Peyer's patch (tissue), 4 donors: ENCODE measurements at regions not wholly inside any gene's neighbourhood (a gene's known extent, or its start where the extent isn't known, plus 50 kb on each side); places are given as distances from the start of the nearest gene placed in this dataset.

Experiments
- POLR2A ChIP-seq, 2 donors: fragments of 450-650 bp; IDR thresholded peaks; one replicate each; pipeline ENCODE4 v1.5.1; 2017; ENCODE audit warnings: antibody characterized with exemption in 2 of 2, mild to moderate bottlenecking in 2 of 2, moderate library complexity in 2 of 2
- TF ChIP-seq, protein P1 (sequence below), 6 experiments: fragments of 450-650 bp in 4 of 6; fragments of 200-600 bp in 2 of 6; sonication (generic) in 1 of 6; IDR thresholded peaks; one replicate each; pipeline ENCODE4 v1.5.1; 2017 to 2019; ENCODE audit warnings: antibody characterized with exemption in 6 of 6, mild to moderate bottlenecking in 3 of 6, moderate library complexity in 1 of 6

DNA sequence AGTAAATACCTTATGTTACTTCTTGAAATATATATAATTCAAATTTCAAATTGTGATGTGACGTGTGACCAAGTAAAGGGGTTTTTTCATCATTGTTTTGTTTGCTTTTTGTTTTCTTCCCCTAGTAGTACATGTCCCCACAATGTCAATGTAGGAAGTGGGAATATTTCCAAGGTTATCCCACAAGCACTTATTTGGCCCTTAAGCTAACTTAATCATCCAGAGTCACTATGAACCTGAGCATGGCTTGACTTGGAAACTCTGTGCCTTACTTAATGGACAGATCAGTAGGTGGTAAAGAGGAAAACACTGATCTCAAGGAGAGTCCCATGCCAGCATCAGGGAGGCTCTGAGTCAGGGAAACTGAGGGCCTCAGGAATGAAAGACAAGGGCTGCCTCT, 569.3 kb upstream of the IGFBP3 start:
- TF ChIP-seq, protein P1, sequence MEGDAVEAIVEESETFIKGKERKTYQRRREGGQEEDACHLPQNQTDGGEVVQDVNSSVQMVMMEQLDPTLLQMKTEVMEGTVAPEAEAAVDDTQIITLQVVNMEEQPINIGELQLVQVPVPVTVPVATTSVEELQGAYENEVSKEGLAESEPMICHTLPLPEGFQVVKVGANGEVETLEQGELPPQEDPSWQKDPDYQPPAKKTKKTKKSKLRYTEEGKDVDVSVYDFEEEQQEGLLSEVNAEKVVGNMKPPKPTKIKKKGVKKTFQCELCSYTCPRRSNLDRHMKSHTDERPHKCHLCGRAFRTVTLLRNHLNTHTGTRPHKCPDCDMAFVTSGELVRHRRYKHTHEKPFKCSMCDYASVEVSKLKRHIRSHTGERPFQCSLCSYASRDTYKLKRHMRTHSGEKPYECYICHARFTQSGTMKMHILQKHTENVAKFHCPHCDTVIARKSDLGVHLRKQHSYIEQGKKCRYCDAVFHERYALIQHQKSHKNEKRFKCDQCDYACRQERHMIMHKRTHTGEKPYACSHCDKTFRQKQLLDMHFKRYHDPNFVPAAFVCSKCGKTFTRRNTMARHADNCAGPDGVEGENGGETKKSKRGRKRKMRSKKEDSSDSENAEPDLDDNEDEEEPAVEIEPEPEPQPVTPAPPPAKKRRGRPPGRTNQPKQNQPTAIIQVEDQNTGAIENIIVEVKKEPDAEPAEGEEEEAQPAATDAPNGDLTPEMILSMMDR (IDR thresholded peaks at IDR 0.05): no peak
- TF ChIP-seq POLR2A (IDR thresholded peaks at IDR 0.05): no peak
